ENCODE measurements at regions not wholly inside any gene's neighbourhood (a gene's known extent, or its start where the extent isn't known, plus 50 kb on each side); places are given as distances from the start of the nearest gene placed in this dataset.

- Mint-ChIP-seq H3K9me3 (peaks cover 10% of the 10 kb centered on the region), H3K27ac (no peak overlapping the region), H3K27me3 (ENCODE audit: insufficient read depth) (no peaks in the 10 kb centered on the region), H3K4me1 (peaks cover 11% of the 10 kb centered on the region), H3K36me3 (ENCODE audit: low read depth) (peaks cover 2% of the 10 kb centered on the region), H3K4me3 (no peak overlapping the region)
- no peak overlapping the region for H3K27ac ChIP-seq (ENCODE audit: low read depth, low read length)
- no peak overlapping the region for H3K4me3 ChIP-seq (ENCODE audit: low read length)
- DNase-seq: no peak
- H3K9me3 ChIP-seq (ENCODE audit: control insufficient read depth, low read length): no peaks in the 10 kb centered on the region
- TF ChIP-seq CTCF (conservative IDR thresholded peaks at IDR 0.05): no peak
- no peak overlapping the region for H3K9ac ChIP-seq (ENCODE audit: extremely low read depth, low read length, poor library complexity, severe bottlenecking)
- 93 to 97% methylated on average over 18 to 20 of the region's 20 CpGs for WGBS, 2 experiments (ENCODE audit: insufficient coverage in 1 of 2, insufficient read length in 1 of 2)
- no peaks in the 10 kb centered on the region for H3K27me3 ChIP-seq (ENCODE audit: control insufficient read depth, insufficient read depth, low read length, poor library complexity, severe bottlenecking)
- peaks cover 3% of the 10 kb centered on the region for H3K4me1 ChIP-seq (ENCODE audit: control insufficient read depth, insufficient read depth, low read length)
- H3K36me3 ChIP-seq (ENCODE audit: control insufficient read depth, insufficient read depth, low read length): no peaks in the 10 kb centered on the region
Measured at GRCh38 chr14:50049703-50050570, 66.4 kb downstream of the VCPKMT start.

DNA sequence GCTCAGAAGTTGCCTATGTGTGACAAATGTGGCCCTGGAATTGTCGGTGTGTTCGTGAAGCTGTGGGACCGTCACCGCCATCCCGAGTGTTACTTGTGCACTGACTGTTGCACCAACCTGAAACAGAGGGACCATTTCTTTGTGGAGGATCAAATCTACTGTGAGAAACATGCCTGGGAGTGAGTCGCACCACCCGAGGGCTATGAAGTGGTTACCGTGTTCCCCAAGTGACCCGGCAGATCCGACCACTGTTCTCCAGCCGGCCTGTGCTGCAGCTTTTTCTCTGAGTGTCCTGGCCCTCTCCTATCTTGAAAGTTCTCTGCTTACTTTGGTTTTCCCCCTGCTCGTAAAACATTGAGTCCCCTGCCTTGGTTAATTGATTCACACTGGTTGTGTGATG is 65.3 kb downstream of the VCPKMT start:
- H3K4me1 ChIP-seq (ENCODE audit: control insufficient read depth, insufficient read depth, low read length): peaks cover 1% of the 10 kb centered on the region
- DNase-seq: no peak
- H3K4me1 Mint-ChIP-seq: peaks cover 7% of the 10 kb centered on the region
- H3K27me3 Mint-ChIP-seq (ENCODE audit: insufficient read depth): no peaks in the 10 kb centered on the region
- no peak overlapping the region for H3K9ac ChIP-seq (ENCODE audit: extremely low read depth, low read length, poor library complexity, severe bottlenecking)
- H3K27ac Mint-ChIP-seq: no peak overlapping the region
- no peak overlapping the region for H3K4me3 Mint-ChIP-seq
- H3K27me3 ChIP-seq (ENCODE audit: control insufficient read depth, insufficient read depth, low read length, poor library complexity, severe bottlenecking): no peaks in the 10 kb centered on the region
- no peaks in the 10 kb centered on the region for H3K9me3 ChIP-seq (ENCODE audit: control insufficient read depth, low read length)
- H3K36me3 Mint-ChIP-seq (ENCODE audit: low read depth): no peaks in the 10 kb centered on the region
- H3K4me3 ChIP-seq (ENCODE audit: low read length): no peak overlapping the region
- no peak overlapping the region for H3K27ac ChIP-seq (ENCODE audit: low read depth, low read length)
- no peak for TF ChIP-seq CTCF (conservative IDR thresholded peaks at IDR 0.05)
- H3K36me3 ChIP-seq (ENCODE audit: control insufficient read depth, insufficient read depth, low read length): no peaks in the 10 kb centered on the region
- no peaks in the 10 kb centered on the region for H3K9me3 Mint-ChIP-seq
- WGBS, 2 experiments (ENCODE audit: insufficient coverage in 1 of 2, insufficient read length in 1 of 2): 94 to 96% methylated on average over 12 of the region's 12 CpGs

DNA sequence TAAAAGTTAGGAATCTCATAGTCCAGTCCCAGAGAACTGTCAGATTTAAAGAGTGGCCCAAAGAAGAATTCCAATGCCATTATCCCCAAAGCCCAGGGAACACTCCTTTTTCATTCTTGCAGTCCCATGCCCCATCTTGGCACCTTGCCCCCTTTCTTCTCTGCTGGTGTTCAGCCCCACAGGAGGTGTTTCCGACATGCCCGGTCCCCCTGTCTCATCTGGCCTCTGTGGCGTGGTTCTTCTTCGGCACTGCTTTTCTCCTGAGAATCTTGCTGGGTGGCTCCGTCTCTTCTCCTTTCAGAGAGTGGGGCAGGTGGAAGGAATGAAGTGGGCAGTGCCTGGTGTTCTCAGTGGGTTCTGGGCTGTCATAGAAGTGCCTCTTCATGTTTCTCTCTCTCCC is 64.7 kb downstream of the VCPKMT start:
- DNase-seq: no peak
- Mint-ChIP-seq H3K36me3 (ENCODE audit: low read depth) (no peaks in the 10 kb centered on the region), H3K4me3 (no peak overlapping the region), H3K27ac (no peak overlapping the region), H3K4me1 (peaks cover 3% of the 10 kb centered on the region), H3K9me3 (no peaks in the 10 kb centered on the region), H3K27me3 (ENCODE audit: insufficient read depth) (no peaks in the 10 kb centered on the region)
- Histone ChIP-seq H3K27ac (ENCODE audit: low read depth, low read length) (no peak overlapping the region), H3K9ac (ENCODE audit: extremely low read depth, low read length, poor library complexity, severe bottlenecking) (no peak overlapping the region), H3K4me3 (ENCODE audit: low read length) (no peak overlapping the region), H3K9me3 (ENCODE audit: control insufficient read depth, low read length) (no peaks in the 10 kb centered on the region), H3K4me1 (ENCODE audit: control insufficient read depth, insufficient read depth, low read length) (no peaks in the 10 kb centered on the region), H3K36me3 (ENCODE audit: control insufficient read depth, insufficient read depth, low read length) (no peaks in the 10 kb centered on the region), H3K27me3 (ENCODE audit: control insufficient read depth, insufficient read depth, low read length, poor library complexity, severe bottlenecking) (no peaks in the 10 kb centered on the region)
- no peak for TF ChIP-seq CTCF (conservative IDR thresholded peaks at IDR 0.05)
- WGBS, 2 experiments (ENCODE audit: insufficient coverage in 1 of 2, insufficient read length in 1 of 2): 80 to 87% methylated on average over 1 to 5 of the region's 5 CpGs
